ENCODE measurements at regions not wholly inside any gene's neighbourhood (a gene's known extent, or its start where the extent isn't known, plus 50 kb on each side); places are given as distances from the start of the nearest gene placed in this dataset.
A peak's percentile ranks its signal among the peaks of the same experiment; 100 is the strongest.
"Not testable (repeated sequence)": the region's sequence is repeated elsewhere in the genome, so short reads cannot be mapped to it uniquely, and the experiment has no call there.

DNA sequence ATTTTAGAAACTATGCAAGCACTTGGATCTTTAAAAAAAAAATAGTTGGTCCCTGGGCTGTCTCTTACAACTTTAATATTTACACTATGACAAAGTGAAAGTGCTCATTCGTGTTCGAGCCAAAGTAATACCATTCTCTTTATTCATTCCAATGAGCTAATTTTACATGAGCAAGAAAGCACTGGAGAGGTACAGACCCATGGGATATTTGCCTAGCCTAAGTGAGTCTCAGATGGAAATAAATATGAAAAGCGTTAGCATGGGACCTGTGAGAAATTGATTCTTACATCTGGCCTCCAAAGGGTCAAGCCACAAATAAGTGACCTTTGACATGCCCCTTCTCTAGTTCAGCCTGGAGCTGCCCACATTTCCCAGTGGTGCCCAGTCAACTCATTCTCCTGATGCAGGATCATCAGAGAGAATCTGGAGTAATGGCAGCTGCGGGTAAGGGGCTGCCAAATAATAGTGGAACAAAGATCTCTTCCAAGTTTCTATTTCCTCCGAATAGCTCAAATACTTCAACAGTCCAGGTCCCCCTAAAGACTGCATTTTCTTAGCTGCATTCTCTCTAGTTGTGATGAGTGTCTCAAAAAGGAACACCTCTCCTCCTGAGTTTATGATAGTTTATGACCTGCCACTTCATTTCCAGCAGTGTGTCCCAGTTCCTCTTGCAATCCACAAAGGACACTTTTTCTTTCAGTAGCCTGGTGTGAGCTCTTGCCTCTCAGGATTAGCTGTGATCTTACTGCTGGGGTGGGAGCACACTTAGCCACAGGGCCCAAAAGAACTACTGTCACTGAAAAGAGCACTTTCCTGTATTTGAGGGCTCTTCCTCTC lies 208.2 kb downstream of the DAD1 start:
- DNase-seq: no peak
- Histone ChIP-seq H3K9me2 (replicated peaks; ENCODE audit: insufficient read depth, low read length) (no peaks in the 10 kb centered on the region), H4K20me1 (ENCODE audit: insufficient read depth, low read depth, low read length) (no peaks in the 10 kb centered on the region), H2AFZ (ENCODE audit: low read length) (no peak overlapping the region), H3K27ac (ENCODE audit: low read length) (no peak overlapping the region), H3K79me2 (ENCODE audit: low read length) (no peaks in the 10 kb centered on the region), H3K36me3 (ENCODE audit: insufficient read depth, low read length) (no peaks in the 10 kb centered on the region), H3K4me2 (ENCODE audit: low read depth, low read length, poor library complexity, severe bottlenecking) (no peak overlapping the region), H3K27me3 (ENCODE audit: low read length) (no peaks in the 10 kb centered on the region), H3K9ac (ENCODE audit: low read length) (no peak overlapping the region), H3K4me3 (ENCODE audit: low read length) (no peak overlapping the region), H3K4me1 (ENCODE audit: low read length) (peaks cover 16% of the 10 kb centered on the region), H3K9me3 (ENCODE audit: low read length) (no peaks in the 10 kb centered on the region)

DNA sequence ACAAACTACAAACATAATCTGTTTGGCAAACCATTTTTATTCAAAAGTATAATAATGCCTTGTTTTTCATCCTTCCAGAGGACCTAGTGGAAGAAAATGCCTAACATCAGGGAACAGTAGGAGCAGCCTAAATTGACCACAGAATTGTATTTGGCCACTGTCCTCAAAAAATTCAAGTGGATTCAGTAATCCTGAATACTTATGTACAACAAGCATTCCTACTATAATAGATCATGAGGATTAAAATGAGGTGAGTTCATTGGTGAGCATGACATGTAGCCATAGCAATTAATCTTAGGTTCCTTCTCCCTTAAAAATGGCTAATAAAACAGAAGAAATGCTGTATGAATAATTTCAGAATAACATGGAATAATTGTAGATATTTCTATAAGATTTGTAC lies 209.3 kb downstream of the DAD1 start:
- H3K9ac ChIP-seq (ENCODE audit: low read length): no peak overlapping the region
- no peaks in the 10 kb centered on the region for H3K9me3 ChIP-seq (ENCODE audit: low read length)
- no peak overlapping the region for H3K4me3 ChIP-seq (ENCODE audit: low read length)
- H3K4me1 ChIP-seq (ENCODE audit: low read length): peaks cover 16% of the 10 kb centered on the region
- no peaks in the 10 kb centered on the region for H3K27me3 ChIP-seq (ENCODE audit: low read length)
- H3K36me3 ChIP-seq (ENCODE audit: insufficient read depth, low read length): no peaks in the 10 kb centered on the region
- no peak overlapping the region for H2AFZ ChIP-seq (ENCODE audit: low read length)
- no peak overlapping the region for H3K4me2 ChIP-seq (ENCODE audit: low read depth, low read length, poor library complexity, severe bottlenecking)
- H3K9me2 ChIP-seq (replicated peaks; ENCODE audit: insufficient read depth, low read length): no peaks in the 10 kb centered on the region
- H4K20me1 ChIP-seq (ENCODE audit: insufficient read depth, low read depth, low read length): no peaks in the 10 kb centered on the region
- no peaks in the 10 kb centered on the region for H3K79me2 ChIP-seq (ENCODE audit: low read length)
- DNase-seq: no peak
- H3K27ac ChIP-seq (ENCODE audit: low read length): no peak overlapping the region

DNA sequence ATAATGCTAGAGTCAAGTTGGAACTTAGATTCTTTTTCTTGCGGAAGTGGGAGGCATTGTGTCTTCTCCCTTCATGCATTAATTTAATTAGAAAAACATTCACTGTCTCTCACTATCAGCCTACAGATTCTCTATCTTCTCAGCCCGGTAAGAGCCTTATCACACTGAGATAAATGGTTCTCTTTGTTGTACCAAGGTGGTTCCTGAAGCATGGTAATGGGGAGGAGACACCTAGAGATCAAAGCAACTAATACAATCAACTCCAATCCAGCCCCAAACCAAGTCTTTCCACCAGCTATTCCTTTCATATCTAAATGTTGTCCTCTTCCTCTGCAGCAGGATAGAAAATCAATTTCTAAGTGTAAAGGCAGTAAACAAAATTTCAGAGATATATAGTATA lies 210.8 kb downstream of the DAD1 start:
- peaks cover 12% of the 10 kb centered on the region for H3K4me1 ChIP-seq (ENCODE audit: low read length)
- no peaks in the 10 kb centered on the region for H3K9me2 ChIP-seq (replicated peaks; ENCODE audit: insufficient read depth, low read length)
- H3K36me3 ChIP-seq (ENCODE audit: insufficient read depth, low read length): no peaks in the 10 kb centered on the region
- no peaks in the 10 kb centered on the region for H3K9me3 ChIP-seq (ENCODE audit: low read length)
- no peaks in the 10 kb centered on the region for H3K27me3 ChIP-seq (ENCODE audit: low read length)
- H3K4me2 ChIP-seq (ENCODE audit: low read depth, low read length, poor library complexity, severe bottlenecking): no peak overlapping the region
- no peaks in the 10 kb centered on the region for H4K20me1 ChIP-seq (ENCODE audit: insufficient read depth, low read depth, low read length)
- DNase-seq: no peak
- H3K79me2 ChIP-seq (ENCODE audit: low read length): no peaks in the 10 kb centered on the region
- H2AFZ ChIP-seq (ENCODE audit: low read length): no peak overlapping the region
- no peak overlapping the region for H3K27ac ChIP-seq (ENCODE audit: low read length)
- no peak overlapping the region for H3K4me3 ChIP-seq (ENCODE audit: low read length)
- H3K9ac ChIP-seq (ENCODE audit: low read length): no peak overlapping the region

DNA sequence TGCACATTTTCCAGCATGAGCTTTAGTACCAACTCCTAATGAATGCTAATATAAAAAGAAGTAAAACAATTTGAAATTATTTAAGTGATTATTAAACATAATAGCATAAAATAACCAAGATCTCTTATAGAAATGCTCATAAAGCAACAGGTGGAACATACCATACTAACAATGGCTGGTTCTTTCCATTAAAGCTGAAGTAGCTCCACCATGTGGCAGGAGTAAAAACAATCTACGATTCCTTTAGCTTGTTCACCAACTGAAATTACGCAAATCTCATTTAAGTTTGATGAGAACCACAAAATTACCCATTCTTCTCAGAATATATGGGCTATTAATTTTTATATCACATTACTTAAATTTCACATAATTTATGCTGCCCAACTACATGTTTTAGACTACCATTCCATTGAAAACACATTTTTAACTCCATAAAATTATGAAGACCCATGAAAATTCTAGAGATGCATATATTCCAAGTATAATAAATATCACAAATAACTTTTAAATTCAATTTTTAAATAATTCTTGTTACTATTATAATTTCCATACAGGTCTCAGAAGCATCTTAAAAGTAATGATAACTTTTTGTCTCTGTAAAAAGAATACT lies 213.6 kb downstream of the DAD1 start:
- Histone ChIP-seq H3K4me3 (ENCODE audit: low read length) (no peak overlapping the region), H3K4me1 (ENCODE audit: low read length) (peaks cover 6% of the 10 kb centered on the region), H3K9ac (ENCODE audit: low read length) (no peak overlapping the region), H3K27me3 (ENCODE audit: low read length) (no peaks in the 10 kb centered on the region), H3K27ac (ENCODE audit: low read length) (no peak overlapping the region), H4K20me1 (ENCODE audit: insufficient read depth, low read depth, low read length) (no peaks in the 10 kb centered on the region), H3K9me3 (ENCODE audit: low read length) (no peaks in the 10 kb centered on the region), H2AFZ (ENCODE audit: low read length) (no peak overlapping the region), H3K36me3 (ENCODE audit: insufficient read depth, low read length) (no peaks in the 10 kb centered on the region), H3K79me2 (ENCODE audit: low read length) (no peaks in the 10 kb centered on the region), H3K4me2 (ENCODE audit: low read depth, low read length, poor library complexity, severe bottlenecking) (no peak overlapping the region), H3K9me2 (replicated peaks; ENCODE audit: insufficient read depth, low read length) (no peaks in the 10 kb centered on the region)
- peak; percentile 89 for DNase-seq

DNA sequence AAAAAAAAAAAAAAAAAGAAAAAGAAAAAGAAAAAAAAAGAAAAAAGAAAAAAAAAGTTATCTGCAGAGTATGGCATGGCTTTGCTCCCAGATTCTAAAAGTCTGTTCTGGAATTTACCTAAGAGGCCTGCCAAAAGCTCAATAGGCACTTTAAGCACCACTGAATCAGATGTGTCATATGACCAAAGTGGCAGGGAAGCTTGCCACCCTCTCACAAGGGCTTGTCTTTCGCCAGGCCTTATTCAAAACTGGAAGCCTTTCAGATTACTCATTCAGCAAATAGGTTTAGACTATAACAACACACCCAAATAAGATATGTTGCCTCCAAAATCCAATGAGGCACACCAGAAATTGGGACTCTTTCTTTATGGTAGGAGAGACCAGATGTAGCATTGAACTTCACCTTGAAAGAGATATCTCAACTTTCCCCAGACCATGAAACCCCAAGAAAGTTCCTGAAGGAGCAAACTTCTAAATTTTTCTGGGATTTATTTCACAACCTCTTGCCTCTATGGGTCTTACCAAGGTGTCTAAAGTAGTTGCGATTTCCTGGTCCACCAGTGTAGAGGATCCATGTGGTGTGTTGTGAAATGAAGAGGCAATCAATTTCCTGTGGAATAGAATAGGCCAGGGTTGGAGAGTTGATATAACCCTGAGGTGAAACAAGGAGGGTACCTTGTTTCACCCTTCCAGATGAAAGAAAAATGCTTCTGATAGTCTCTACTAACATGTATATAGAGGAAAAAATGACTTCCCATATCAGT lies 218.8 kb downstream of the DAD1 start:
- Histone ChIP-seq H4K20me1 (ENCODE audit: insufficient read depth, low read depth, low read length) (no peaks in the 10 kb centered on the region), H3K79me2 (ENCODE audit: low read length) (no peaks in the 10 kb centered on the region), H3K9me2 (replicated peaks; ENCODE audit: insufficient read depth, low read length) (no peaks in the 10 kb centered on the region), H3K27ac (ENCODE audit: low read length) (no peak overlapping the region), H2AFZ (ENCODE audit: low read length) (no peak overlapping the region), H3K9me3 (ENCODE audit: low read length) (no peaks in the 10 kb centered on the region), H3K9ac (ENCODE audit: low read length) (no peak overlapping the region), H3K36me3 (ENCODE audit: insufficient read depth, low read length) (no peaks in the 10 kb centered on the region), H3K4me1 (ENCODE audit: low read length) (no peaks in the 10 kb centered on the region), H3K4me3 (ENCODE audit: low read length) (no peak overlapping the region), H3K27me3 (ENCODE audit: low read length) (no peaks in the 10 kb centered on the region), H3K4me2 (ENCODE audit: low read depth, low read length, poor library complexity, severe bottlenecking) (no peak overlapping the region)
- DNase-seq: no peak

DNA sequence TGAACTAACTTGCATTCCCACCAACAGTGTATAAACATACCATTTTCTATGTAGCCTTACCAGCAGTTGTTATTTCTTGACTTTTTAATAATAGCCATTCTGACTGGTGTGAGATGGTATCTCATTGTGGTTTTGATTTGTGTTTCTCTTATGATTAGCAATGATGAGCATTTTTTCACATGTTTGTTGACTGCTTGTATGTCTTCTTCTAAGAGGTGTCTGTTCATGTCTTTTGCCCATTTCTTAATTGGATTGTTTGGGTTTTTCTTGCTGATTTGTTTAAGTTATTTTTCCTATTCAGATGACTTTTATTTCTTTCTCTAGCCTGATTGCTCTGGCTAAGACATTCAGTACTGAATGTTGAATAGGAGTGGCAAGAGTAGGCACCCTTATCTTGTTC lies 230.3 kb downstream of the DAD1 start:
- H3K27ac ChIP-seq (ENCODE audit: low read length): no peak overlapping the region
- no peak overlapping the region for H3K4me2 ChIP-seq (ENCODE audit: low read depth, low read length, poor library complexity, severe bottlenecking)
- peaks cover 2% of the 10 kb centered on the region for H3K27me3 ChIP-seq (ENCODE audit: low read length)
- H3K9me2 ChIP-seq (replicated peaks; ENCODE audit: insufficient read depth, low read length): no peaks in the 10 kb centered on the region
- H3K9me3 ChIP-seq (ENCODE audit: low read length): no peaks in the 10 kb centered on the region; the same call in 1 of the 2 replicates
- H3K9ac ChIP-seq (ENCODE audit: low read length): no peak overlapping the region
- H2AFZ ChIP-seq (ENCODE audit: low read length): no peak overlapping the region
- no peaks in the 10 kb centered on the region for H3K4me1 ChIP-seq (ENCODE audit: low read length)
- DNase-seq: no peak
- H4K20me1 ChIP-seq (ENCODE audit: insufficient read depth, low read depth, low read length): no peaks in the 10 kb centered on the region
- H3K79me2 ChIP-seq (ENCODE audit: low read length): no peaks in the 10 kb centered on the region
- no peak overlapping the region for H3K4me3 ChIP-seq (ENCODE audit: low read length)
- no peaks in the 10 kb centered on the region for H3K36me3 ChIP-seq (ENCODE audit: insufficient read depth, low read length)

DNA sequence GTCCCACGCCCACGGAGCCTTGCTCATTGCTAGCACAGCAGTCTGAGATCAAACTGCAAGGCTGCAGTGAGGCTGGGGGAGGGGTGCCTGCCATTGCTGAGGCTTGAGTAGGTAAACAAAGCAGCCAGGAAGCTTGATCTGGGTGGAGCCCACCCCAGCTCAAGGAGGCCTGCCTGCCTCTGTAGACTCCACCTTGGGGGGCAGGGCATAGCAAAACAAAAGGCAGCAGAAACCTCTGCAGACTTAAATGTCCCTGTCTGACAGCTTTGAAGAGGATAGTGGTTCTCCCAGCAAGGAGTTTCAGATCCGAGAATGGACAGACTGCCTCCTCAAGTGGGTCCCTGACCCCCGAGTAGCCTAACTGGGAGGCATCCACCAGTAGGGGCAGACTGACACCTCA lies 239.7 kb downstream of the DAD1 start:
- not testable (repeated sequence) for H3K9me3 ChIP-seq (ENCODE audit: low read length); H3K4me2 ChIP-seq (ENCODE audit: low read depth, low read length, poor library complexity, severe bottlenecking); H3K27me3 ChIP-seq (ENCODE audit: low read length); H4K20me1 ChIP-seq (ENCODE audit: insufficient read depth, low read depth, low read length); H3K9ac ChIP-seq (ENCODE audit: low read length); H3K9me2 ChIP-seq (replicated peaks; ENCODE audit: insufficient read depth, low read length); H3K4me3 ChIP-seq (ENCODE audit: low read length); H3K79me2 ChIP-seq (ENCODE audit: low read length); H2AFZ ChIP-seq (ENCODE audit: low read length); H3K4me1 ChIP-seq (ENCODE audit: low read length); H3K36me3 ChIP-seq (ENCODE audit: insufficient read depth, low read length); DNase-seq; H3K27ac ChIP-seq (ENCODE audit: low read length)

DNA sequence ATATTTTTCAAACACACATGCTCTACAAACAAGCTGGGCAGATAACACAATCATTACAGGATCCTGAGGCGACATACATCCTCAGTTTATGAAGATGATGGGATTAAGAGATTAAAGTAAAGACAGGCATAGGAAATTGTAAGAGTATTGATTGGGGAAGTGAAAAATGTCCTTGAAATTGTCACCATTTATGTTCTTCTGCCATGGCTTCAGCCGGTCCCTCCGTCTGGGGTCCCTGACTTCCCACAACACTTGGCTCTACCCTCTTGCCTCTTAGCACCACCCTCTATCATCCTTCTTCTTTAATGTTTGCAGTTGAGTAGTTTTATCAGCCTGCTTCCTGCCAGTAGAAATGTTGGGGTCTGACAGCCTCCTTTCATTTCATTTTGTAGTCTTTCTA lies 244.4 kb downstream of the DAD1 start:
- H3K27ac ChIP-seq (ENCODE audit: low read length): no peak overlapping the region
- no peaks in the 10 kb centered on the region for H3K4me1 ChIP-seq (ENCODE audit: low read length)
- no peak overlapping the region for H3K9ac ChIP-seq (ENCODE audit: low read length)
- H3K79me2 ChIP-seq (ENCODE audit: low read length): no peaks in the 10 kb centered on the region
- H3K4me2 ChIP-seq (ENCODE audit: low read depth, low read length, poor library complexity, severe bottlenecking): no peak overlapping the region
- H4K20me1 ChIP-seq (ENCODE audit: insufficient read depth, low read depth, low read length): no peaks in the 10 kb centered on the region
- no peak overlapping the region for H2AFZ ChIP-seq (ENCODE audit: low read length)
- no peak for DNase-seq
- H3K9me2 ChIP-seq (replicated peaks; ENCODE audit: insufficient read depth, low read length): no peaks in the 10 kb centered on the region
- H3K27me3 ChIP-seq (ENCODE audit: low read length): peaks cover 3% of the 10 kb centered on the region; the same call in 1 of the 2 replicates
- 0 out of 2 replicates have a peak, but pooled peaks cover 2% of the 10 kb centered on the region for H3K9me3 ChIP-seq (ENCODE audit: low read length)
- no peaks in the 10 kb centered on the region for H3K36me3 ChIP-seq (ENCODE audit: insufficient read depth, low read length)
- no peak overlapping the region for H3K4me3 ChIP-seq (ENCODE audit: low read length)

Data from Karpas-422 (cell line).